SK-N-SH treated with all-trans-retinoic acid at 6 μM for 48 hours (cell line): ENCODE measurements at regions not wholly inside any gene's neighbourhood (a gene's known extent, or its start where the extent isn't known, plus 50 kb on each side); places are given as distances from the start of the nearest gene placed in this dataset.

Experiments used
- ATAC-seq: fragments of 200-7000 bp; cut with Tn5 transposase; 3 replicates; pipeline ENCODE4 v1.9.1; 2020; ENCODE audit warnings: mild to moderate bottlenecking, moderate library complexity
- ARNTL ChIP-seq: fragments of 450-650 bp; formaldehyde crosslinking; IDR thresholded peaks from 2 replicates; pipeline ENCODE4 v1.5.0; 2020; ENCODE audit warnings: low read depth, mild to moderate bottlenecking, moderate library complexity, borderline replicate concordance
- BACH2 ChIP-seq: fragments of 250-450 bp; sonication (Bioruptor Pico); IDR thresholded peaks from 2 replicates; pipeline ENCODE4 v1.9.0; 2021; ENCODE audit warnings: mild to moderate bottlenecking, borderline replicate concordance
- CSDC2 ChIP-seq: fragments of 250-450 bp; sonication (Bioruptor Pico); IDR thresholded peaks from 2 replicates; pipeline ENCODE4 v1.5.0; 2020; ENCODE audit warnings: mild to moderate bottlenecking, moderate library complexity
- ESRRG ChIP-seq: fragments of 250-450 bp; sonication (Bioruptor Pico); IDR thresholded peaks from 2 replicates; pipeline ENCODE4 v1.6.1; 2021; ENCODE audit warnings: mild to moderate bottlenecking
- GLIS3 ChIP-seq: fragments of 250-450 bp; sonication (Bioruptor Pico); IDR thresholded peaks from 2 replicates; pipeline ENCODE4 v1.5.0; 2020; ENCODE audit warnings: mild to moderate bottlenecking, moderate library complexity
- ISL1 ChIP-seq: fragments of 250-450 bp; sonication (Bioruptor Pico); IDR thresholded peaks from 2 replicates; pipeline ENCODE4 v2.1.2; 2022; ENCODE audit warnings: mild to moderate bottlenecking, moderate library complexity
- OSR1 ChIP-seq: fragments of 250-450 bp; sonication (Bioruptor Pico); IDR thresholded peaks from 2 replicates; pipeline ENCODE4 v1.8.0; 2022; ENCODE audit warnings: moderate library complexity, mild to moderate bottlenecking, inconsistent platforms
- PPARA ChIP-seq: fragments of 250-450 bp; sonication (Bioruptor Pico); IDR thresholded peaks from 2 replicates; pipeline ENCODE4 v1.5.0; 2020; ENCODE audit warnings: mild to moderate bottlenecking, borderline replicate concordance
- RARB ChIP-seq: fragments of 250-450 bp; sonication (Bioruptor Pico); IDR thresholded peaks from 2 replicates; pipeline ENCODE4 v1.8.0; 2021; ENCODE audit warnings: mild to moderate bottlenecking, moderate library complexity
- SNAI2 ChIP-seq: fragments of 250-450 bp; sonication (Bioruptor Pico); IDR thresholded peaks from 2 replicates; pipeline ENCODE4 v1.5.0; 2020; ENCODE audit warnings: mild to moderate bottlenecking, moderate library complexity
- TCF4 ChIP-seq: fragments of 250-450 bp; sonication (Bioruptor Pico); IDR thresholded peaks from 2 replicates; pipeline ENCODE4 v1.8.0; 2021; ENCODE audit warnings: mild to moderate bottlenecking, moderate library complexity, borderline replicate concordance
- TOX ChIP-seq: fragments of 250-450 bp; sonication (Bioruptor Pico); IDR thresholded peaks from 2 replicates; pipeline ENCODE4 v1.8.0; 2021; ENCODE audit warnings: mild to moderate bottlenecking, moderate library complexity, borderline replicate concordance
- TSHZ2 ChIP-seq: fragments of 250-450 bp; sonication (Bioruptor Pico); IDR thresholded peaks from 2 replicates; pipeline ENCODE4 v1.5.0; 2020; ENCODE audit warnings: mild to moderate bottlenecking, moderate library complexity
- ZFP3 ChIP-seq: fragments of 250-450 bp; sonication (Bioruptor Pico); IDR thresholded peaks from 2 replicates; pipeline ENCODE4 v1.5.0; 2020; ENCODE audit warnings: mild to moderate bottlenecking, moderate library complexity
- ZFP30 ChIP-seq: fragments of 450-650 bp; formaldehyde crosslinking; IDR thresholded peaks from 2 replicates; pipeline ENCODE4 v1.5.0; 2022; ENCODE audit warnings: mild to moderate bottlenecking, moderate library complexity
- ZNF70 ChIP-seq: fragments of 450-650 bp; formaldehyde crosslinking; IDR thresholded peaks from 2 replicates; pipeline ENCODE4 v1.5.0; 2020; ENCODE audit warnings: mild to moderate bottlenecking, moderate library complexity
- ZNF8 ChIP-seq: fragments of 450-650 bp; formaldehyde crosslinking; IDR thresholded peaks from 2 replicates; pipeline ENCODE4 v1.5.0; 2020; ENCODE audit warnings: mild to moderate bottlenecking, moderate library complexity
- TF ChIP-seq, protein P1 (sequence below): fragments of 250-450 bp; sonication (Bioruptor Pico); IDR thresholded peaks from 2 replicates; pipeline ENCODE4 v1.5.1; 2021; ENCODE audit warnings: mild to moderate bottlenecking, moderate library complexity
- TF ChIP-seq, protein P2 (sequence below): fragments of 250-450 bp; sonication (Bioruptor Pico); IDR thresholded peaks from 2 replicates; pipeline ENCODE4 v1.5.1; 2020; ENCODE audit warnings: low read depth, mild to moderate bottlenecking, moderate library complexity

DNA sequence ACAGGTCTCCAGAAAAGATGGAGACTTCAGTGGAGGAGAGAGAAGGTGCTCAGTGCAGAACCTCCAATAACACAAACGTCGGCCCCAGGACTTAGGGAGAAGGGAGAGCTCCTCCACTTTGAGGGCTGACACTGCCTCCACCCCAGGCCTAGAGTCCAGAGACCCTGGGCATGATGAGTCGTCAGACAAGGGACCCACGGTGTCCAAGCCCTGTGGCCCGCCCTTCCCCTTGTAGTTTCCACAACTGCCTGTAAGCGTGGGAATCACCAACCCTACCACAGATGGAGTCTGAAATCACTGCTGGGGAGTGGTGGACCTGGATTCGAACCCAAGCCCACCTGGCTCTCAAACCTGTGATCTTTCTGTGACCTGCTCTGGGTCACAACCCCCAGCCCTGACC, 281.1 kb downstream of the NPHP4 start:
- ATAC-seq, result no peak
- TF ChIP-seq, protein P1, sequence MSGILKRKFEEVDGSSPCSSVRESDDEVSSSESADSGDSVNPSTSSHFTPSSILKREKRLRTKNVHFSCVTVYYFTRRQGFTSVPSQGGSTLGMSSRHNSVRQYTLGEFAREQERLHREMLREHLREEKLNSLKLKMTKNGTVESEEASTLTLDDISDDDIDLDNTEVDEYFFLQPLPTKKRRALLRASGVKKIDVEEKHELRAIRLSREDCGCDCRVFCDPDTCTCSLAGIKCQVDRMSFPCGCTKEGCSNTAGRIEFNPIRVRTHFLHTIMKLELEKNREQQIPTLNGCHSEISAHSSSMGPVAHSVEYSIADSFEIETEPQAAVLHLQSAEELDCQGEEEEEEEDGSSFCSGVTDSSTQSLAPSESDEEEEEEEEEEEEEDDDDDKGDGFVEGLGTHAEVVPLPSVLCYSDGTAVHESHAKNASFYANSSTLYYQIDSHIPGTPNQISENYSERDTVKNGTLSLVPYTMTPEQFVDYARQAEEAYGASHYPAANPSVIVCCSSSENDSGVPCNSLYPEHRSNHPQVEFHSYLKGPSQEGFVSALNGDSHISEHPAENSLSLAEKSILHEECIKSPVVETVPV (CRISPR knock-in tag), result no peak
- no peak for TF ChIP-seq RARB
- no peak for TF ChIP-seq ZFP3
- TF ChIP-seq ARNTL, result no peak
- TF ChIP-seq TOX (CRISPR knock-in tag), result no peak
- TF ChIP-seq ZNF70 (CRISPR knock-in tag), result no peak
- TF ChIP-seq BACH2 (CRISPR knock-in tag), result no peak
- TF ChIP-seq ESRRG (CRISPR knock-in tag), result no peak
- no peak for TF ChIP-seq GLIS3 (CRISPR knock-in tag)
- no peak for TF ChIP-seq ISL1 (CRISPR knock-in tag)
- TF ChIP-seq, protein P2, sequence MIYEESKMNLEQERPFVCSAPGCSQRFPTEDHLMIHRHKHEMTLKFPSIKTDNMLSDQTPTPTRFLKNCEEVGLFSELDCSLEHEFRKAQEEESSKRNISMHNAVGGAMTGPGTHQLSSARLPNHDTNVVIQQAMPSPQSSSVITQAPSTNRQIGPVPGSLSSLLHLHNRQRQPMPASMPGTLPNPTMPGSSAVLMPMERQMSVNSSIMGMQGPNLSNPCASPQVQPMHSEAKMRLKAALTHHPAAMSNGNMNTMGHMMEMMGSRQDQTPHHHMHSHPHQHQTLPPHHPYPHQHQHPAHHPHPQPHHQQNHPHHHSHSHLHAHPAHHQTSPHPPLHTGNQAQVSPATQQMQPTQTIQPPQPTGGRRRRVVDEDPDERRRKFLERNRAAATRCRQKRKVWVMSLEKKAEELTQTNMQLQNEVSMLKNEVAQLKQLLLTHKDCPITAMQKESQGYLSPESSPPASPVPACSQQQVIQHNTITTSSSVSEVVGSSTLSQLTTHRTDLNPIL, result no peak
- TF ChIP-seq ZFP30 (CRISPR knock-in tag), result no peak
- no peak for TF ChIP-seq PPARA
- TF ChIP-seq CSDC2, result no peak
- no peak for TF ChIP-seq ZNF8 (CRISPR knock-in tag)
- TF ChIP-seq TCF4, result no peak
- no peak for TF ChIP-seq SNAI2
- TF ChIP-seq TSHZ2, result no peak

- no peak for ATAC-seq
- TF ChIP-seq RARB, result no peak
- no peak for TF ChIP-seq OSR1 (CRISPR knock-in tag)
- no peak for TF ChIP-seq CSDC2
- no peak for TF ChIP-seq ZFP30 (CRISPR knock-in tag)
- no peak for TF ChIP-seq TSHZ2
Observed at GRCh38 chr1:5709976-5710375, 282.2 kb downstream of the NPHP4 start.

GRCh38 chr1:5709461-5709975, 282.7 kb downstream of the NPHP4 start:
- TF ChIP-seq ZNF70 (CRISPR knock-in tag) (no peak), ZNF8 (CRISPR knock-in tag) (no peak)
- no peak for ATAC-seq

DNA sequence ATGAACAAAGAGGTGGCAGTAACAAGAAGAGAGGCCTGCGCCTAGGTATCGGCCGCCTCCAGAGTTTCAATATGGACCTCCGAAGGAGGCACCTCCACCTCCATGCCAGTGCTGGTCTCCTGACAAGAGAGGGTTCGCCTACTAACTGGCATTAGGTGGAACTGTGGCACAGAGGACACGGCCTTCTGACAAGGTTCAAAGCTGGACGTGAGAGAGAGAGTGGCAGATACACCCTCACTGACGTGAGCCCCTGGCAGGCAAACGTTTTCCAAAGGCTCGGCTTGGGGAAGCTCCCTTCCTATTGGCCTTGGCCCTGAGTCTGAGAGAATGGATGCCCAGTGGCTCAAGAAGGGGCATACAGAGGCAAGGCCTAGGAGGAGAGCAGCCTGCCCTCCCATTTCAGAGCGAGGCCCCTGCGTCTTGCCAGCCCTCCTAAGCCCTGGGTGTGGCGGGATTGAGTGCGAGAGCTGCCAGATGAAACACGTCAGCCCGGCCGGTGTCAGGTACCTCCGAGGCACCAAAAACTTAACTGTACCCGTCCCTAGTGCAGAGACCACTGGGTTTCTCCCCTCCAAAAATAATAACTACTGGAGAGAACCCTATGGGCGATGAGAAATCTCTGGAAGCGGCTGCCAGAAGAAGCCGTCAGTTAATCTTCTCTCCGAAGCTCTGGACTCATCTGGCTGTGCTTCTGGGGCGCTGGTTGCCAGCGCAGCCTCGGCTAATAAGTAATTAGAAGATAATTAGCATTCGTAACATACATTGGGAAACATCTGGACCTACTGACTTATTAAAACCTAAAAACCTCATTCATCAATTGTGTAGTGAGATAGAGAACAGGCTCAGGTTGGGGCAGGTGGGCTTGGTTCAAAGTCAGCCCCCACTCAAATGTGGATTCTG, 283.6 kb downstream of the NPHP4 start:
- no peak for ATAC-seq
- TF ChIP-seq ZFP3 (no peak), ARNTL (no peak), ISL1 (CRISPR knock-in tag) (no peak), TOX (CRISPR knock-in tag) (no peak), CSDC2 (no peak), ZNF70 (CRISPR knock-in tag) (no peak), TCF4 (no peak), ESRRG (CRISPR knock-in tag) (no peak), PPARA (no peak), ZFP30 (CRISPR knock-in tag) (no peak), TSHZ2 (no peak), GLIS3 (CRISPR knock-in tag) (no peak)
- TF ChIP-seq, protein P1 (CRISPR knock-in tag), result no peak
- TF ChIP-seq, all 23 proteins: peak for 0
